Parathyroid adenoma (tissue), 2 donors: ENCODE measurements at regions not wholly inside any gene's neighbourhood (a gene's known extent, or its start where the extent isn't known, plus 50 kb on each side); places are given as distances from the start of the nearest gene placed in this dataset.

Experiments used
- H2AFZ ChIP-seq: fragments of 300-600 bp; sonication (generic); one replicate; pipeline ENCODE4 v1.7.0; 2017; ENCODE audit warnings: antibody characterized with exemption, mild to moderate bottlenecking
- H3K27ac ChIP-seq: fragments of 300-600 bp; sonication (generic); one replicate; pipeline ENCODE4 v1.7.0; 2017
- H3K27me3 ChIP-seq: fragments of 300-600 bp; sonication (generic); one replicate; pipeline ENCODE4 v1.7.0; 2017; ENCODE audit warnings: low read length; ENCODE audit not compliant: control insufficient read depth, insufficient read depth
- H3K36me3 ChIP-seq: fragments of 300-600 bp; sonication (generic); one replicate; pipeline ENCODE4 v1.7.0; 2017; ENCODE audit warnings: low read length; ENCODE audit not compliant: control insufficient read depth, insufficient read depth
- H3K4me1 ChIP-seq: fragments of 300-600 bp; sonication (generic); one replicate; pipeline ENCODE4 v1.7.0; 2017; ENCODE audit warnings: control low read depth
- H3K4me2 ChIP-seq: fragments of 300-600 bp; sonication (generic); one replicate; pipeline ENCODE4 v1.7.0; 2017; ENCODE audit warnings: low read length
- H3K4me3 ChIP-seq: fragments of 300-600 bp; sonication (generic); one replicate; pipeline ENCODE4 v1.7.0; 2017; ENCODE audit warnings: low read depth, low read length
- H3K79me2 ChIP-seq: fragments of 300-600 bp; sonication (generic); one replicate; pipeline ENCODE4 v1.7.0; 2017; ENCODE audit warnings: control low read depth
- H3K9ac ChIP-seq: fragments of 300-600 bp; sonication (generic); one replicate; pipeline ENCODE4 v1.7.0; 2017; ENCODE audit warnings: mild to moderate bottlenecking
- H3K9me3 ChIP-seq: fragments of 300-600 bp; sonication (generic); one replicate; pipeline ENCODE4 v1.7.0; 2017; ENCODE audit warnings: low read length; ENCODE audit not compliant: control insufficient read depth
- TF ChIP-seq, protein P1 (sequence below): fragments of 300-600 bp; sonication (generic); IDR thresholded peaks from one replicate; pipeline ENCODE4 v1.7.0; 2017; ENCODE audit warnings: antibody characterized with exemption, mild to moderate bottlenecking
- donor health status: primary hyperparathyroidism.

DNA sequence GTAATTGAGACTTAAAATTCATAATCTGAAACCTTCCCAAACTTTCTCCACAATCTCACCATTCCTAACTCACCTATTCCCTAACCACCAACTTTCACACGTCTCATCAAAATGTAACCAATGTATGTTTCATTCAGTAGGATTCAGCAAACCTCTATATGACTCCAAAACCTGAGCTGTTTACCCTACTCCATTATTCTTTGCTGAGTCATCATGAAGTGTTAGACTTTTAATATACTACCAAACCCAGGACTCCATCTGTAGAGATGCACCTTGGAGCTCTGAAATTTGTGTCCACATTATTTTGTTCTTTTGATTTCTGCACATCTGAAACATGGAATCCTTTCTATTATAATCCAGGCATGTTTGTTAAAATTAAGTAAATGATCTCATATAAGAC is 727.0 kb upstream of the PIK3C3 start:
- no peaks in the 10 kb centered on the region for H3K27me3 ChIP-seq
- no peaks in the 10 kb centered on the region for H3K4me1 ChIP-seq
- TF ChIP-seq, protein P1, sequence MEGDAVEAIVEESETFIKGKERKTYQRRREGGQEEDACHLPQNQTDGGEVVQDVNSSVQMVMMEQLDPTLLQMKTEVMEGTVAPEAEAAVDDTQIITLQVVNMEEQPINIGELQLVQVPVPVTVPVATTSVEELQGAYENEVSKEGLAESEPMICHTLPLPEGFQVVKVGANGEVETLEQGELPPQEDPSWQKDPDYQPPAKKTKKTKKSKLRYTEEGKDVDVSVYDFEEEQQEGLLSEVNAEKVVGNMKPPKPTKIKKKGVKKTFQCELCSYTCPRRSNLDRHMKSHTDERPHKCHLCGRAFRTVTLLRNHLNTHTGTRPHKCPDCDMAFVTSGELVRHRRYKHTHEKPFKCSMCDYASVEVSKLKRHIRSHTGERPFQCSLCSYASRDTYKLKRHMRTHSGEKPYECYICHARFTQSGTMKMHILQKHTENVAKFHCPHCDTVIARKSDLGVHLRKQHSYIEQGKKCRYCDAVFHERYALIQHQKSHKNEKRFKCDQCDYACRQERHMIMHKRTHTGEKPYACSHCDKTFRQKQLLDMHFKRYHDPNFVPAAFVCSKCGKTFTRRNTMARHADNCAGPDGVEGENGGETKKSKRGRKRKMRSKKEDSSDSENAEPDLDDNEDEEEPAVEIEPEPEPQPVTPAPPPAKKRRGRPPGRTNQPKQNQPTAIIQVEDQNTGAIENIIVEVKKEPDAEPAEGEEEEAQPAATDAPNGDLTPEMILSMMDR: no peak
- no peaks in the 10 kb centered on the region for H3K9me3 ChIP-seq
- H3K79me2 ChIP-seq: no peaks in the 10 kb centered on the region
- no peak overlapping the region for H3K4me3 ChIP-seq
- H3K36me3 ChIP-seq: no peaks in the 10 kb centered on the region
- no peak overlapping the region for H3K4me2 ChIP-seq
- H3K9ac ChIP-seq: no peak overlapping the region
- H3K27ac ChIP-seq: no peak overlapping the region
- no peak overlapping the region for H2AFZ ChIP-seq

DNA sequence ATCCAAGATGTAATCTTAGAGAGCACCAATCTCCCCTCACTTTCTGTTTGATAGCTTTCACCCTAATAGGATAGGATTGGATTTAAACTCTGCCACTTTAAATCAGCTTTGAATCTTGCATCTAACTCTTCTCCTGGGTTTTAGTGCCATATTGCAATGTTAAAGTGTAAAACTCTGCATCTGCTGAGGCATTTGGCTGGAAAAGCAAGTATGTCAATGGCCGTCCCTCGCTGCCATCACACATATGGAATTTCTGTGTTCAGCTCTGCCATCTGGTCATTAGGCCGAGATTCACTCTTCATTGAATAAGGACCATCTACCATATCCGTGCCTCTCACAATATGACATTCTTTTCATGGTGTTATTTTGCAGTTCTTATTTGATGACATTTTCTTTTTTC is 728.1 kb upstream of the PIK3C3 start:
- Histone ChIP-seq H3K27ac (no peak overlapping the region), H3K4me3 (no peak overlapping the region), H3K27me3 (no peaks in the 10 kb centered on the region), H3K36me3 (no peaks in the 10 kb centered on the region), H3K9ac (no peak overlapping the region), H3K9me3 (no peaks in the 10 kb centered on the region), H3K4me1 (no peaks in the 10 kb centered on the region), H2AFZ (no peak overlapping the region), H3K4me2 (no peak overlapping the region), H3K79me2 (no peaks in the 10 kb centered on the region)
- TF ChIP-seq, protein P1: no peak

DNA sequence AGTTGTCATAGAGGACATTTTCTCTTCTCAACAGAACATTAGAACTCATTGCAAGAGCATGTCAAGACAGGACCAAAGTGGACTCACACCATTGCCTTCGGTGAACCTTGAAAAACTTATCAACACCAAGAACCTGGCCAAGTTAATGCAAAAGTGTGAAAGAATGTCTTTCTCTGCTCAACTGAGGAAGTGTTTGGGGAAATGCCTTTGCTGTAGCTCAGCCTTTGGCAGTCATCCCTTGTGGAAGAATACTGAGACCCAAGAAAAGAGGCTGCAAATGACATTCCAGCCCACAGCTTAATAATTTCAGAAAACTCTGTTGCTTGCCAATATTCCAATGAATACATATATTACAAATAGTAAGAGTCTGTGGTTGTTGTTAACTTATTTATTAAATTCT is 728.8 kb upstream of the PIK3C3 start:
- H3K4me3 ChIP-seq: no peak overlapping the region
- no peak overlapping the region for H2AFZ ChIP-seq
- no peaks in the 10 kb centered on the region for H3K4me1 ChIP-seq
- H3K9ac ChIP-seq: no peak overlapping the region
- H3K27ac ChIP-seq: no peak overlapping the region
- TF ChIP-seq, protein P1: no peak
- no peaks in the 10 kb centered on the region for H3K27me3 ChIP-seq
- no peaks in the 10 kb centered on the region for H3K79me2 ChIP-seq
- H3K9me3 ChIP-seq: no peaks in the 10 kb centered on the region
- H3K4me2 ChIP-seq: no peak overlapping the region
- no peaks in the 10 kb centered on the region for H3K36me3 ChIP-seq

DNA sequence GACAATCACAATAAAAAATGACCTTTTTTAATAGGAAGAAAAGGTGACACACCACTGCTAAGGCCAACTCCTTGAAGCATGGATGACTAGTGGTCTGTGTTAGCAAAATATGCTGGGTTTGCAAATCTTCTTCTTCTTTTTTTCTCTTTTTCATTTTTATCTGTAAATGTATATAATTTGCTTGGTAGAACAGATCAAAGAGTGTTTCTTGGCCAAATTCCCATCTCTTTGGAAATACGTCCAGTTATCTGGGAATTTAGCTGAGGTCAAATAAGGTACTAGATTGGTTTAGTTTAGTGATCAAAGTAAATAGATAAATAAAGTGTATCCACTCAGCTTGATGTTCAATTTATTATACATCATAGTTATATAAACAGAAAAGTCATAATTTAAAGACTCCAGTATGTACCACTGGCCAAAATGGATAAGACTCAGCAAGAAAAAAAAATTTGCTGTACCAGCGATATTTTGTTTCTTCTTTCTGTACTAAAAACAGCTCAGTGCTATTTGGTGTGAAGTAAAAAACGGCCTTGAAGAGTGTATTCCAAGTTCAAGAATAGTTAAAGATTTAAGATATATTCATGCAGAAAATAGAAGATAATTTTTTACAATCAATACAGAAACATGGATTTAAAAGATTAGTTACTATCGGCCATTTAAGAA is 738.6 kb upstream of the PIK3C3 start:
- Histone ChIP-seq H3K36me3 (no peaks in the 10 kb centered on the region), H3K79me2 (no peaks in the 10 kb centered on the region), H3K4me2 (no peak overlapping the region), H3K9ac (no peak overlapping the region), H3K4me1 (no peaks in the 10 kb centered on the region), H2AFZ (no peak overlapping the region), H3K27me3 (no peaks in the 10 kb centered on the region), H3K27ac (no peak overlapping the region), H3K4me3 (no peak overlapping the region), H3K9me3 (no peaks in the 10 kb centered on the region)
- TF ChIP-seq, protein P1: no peak

DNA sequence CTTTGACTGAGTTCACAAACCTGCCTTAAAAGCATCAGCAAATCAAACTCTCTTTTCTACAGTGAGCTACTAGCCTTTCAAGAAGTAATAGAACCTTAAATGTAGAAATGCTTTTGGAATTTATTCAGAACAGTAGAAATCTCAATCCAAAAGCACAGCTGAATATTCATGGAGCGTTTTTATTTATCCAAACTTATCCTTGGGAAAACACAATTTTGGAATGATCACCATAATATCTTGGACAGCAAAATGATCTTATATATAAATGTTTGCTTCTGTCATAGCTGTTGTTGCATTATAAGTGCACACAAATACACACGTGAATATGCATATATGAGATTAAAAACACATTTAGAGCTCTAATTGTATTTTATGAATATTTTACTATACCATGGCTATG is 747.3 kb upstream of the PIK3C3 start:
- TF ChIP-seq, protein P1: no peak
- Histone ChIP-seq H3K27me3 (no peaks in the 10 kb centered on the region), H3K9ac (no peak overlapping the region), H3K27ac (no peak overlapping the region), H3K4me3 (no peak overlapping the region), H3K79me2 (no peaks in the 10 kb centered on the region), H3K4me1 (no peaks in the 10 kb centered on the region), H3K4me2 (no peak overlapping the region), H3K9me3 (no peaks in the 10 kb centered on the region), H2AFZ (no peak overlapping the region), H3K36me3 (no peaks in the 10 kb centered on the region)
